ENCODE measurements at regions not wholly inside any gene's neighbourhood (a gene's known extent, or its start where the extent isn't known, plus 50 kb on each side); places are given as distances from the start of the nearest gene placed in this dataset.

- no peak for TF ChIP-seq CTCF (IDR thresholded peaks at IDR 0.05; ENCODE audit: poor library complexity)
- no peak for TF ChIP-seq EZH2 (IDR thresholded peaks at IDR 0.05; ENCODE audit: borderline replicate concordance)
Measured at GRCh38 chr18:7436166-7436565, 130.9 kb upstream of the PTPRM start.

Data from hepatocyte (in vitro differentiated cells).